SU-DHL-6 (cell line): ENCODE measurements at regions not wholly inside any gene's neighbourhood (a gene's known extent, or its start where the extent isn't known, plus 50 kb on each side); places are given as distances from the start of the nearest gene placed in this dataset.

Experiments
- H2AFZ ChIP-seq: fragments of 200-600 bp; sonication (generic); 2 replicates; pipeline ENCODE4 v1.6.1; 2014; ENCODE audit warnings: low read depth, mild to moderate bottlenecking, moderate library complexity, mixed read lengths, antibody characterized with exemption, low read length; ENCODE audit not compliant: severe bottlenecking
- H3F3A ChIP-seq: fragments of 200-600 bp; shearing (Covaris generic); 2 replicates; pipeline ENCODE4 v1.6.0; 2016; ENCODE audit warnings: antibody characterized with exemption, mild to moderate bottlenecking; ENCODE audit not compliant: insufficient read depth
- H3K27ac ChIP-seq: fragments of 200-600 bp; sonication (generic); 2 replicates; pipeline ENCODE4 v1.5.1; 2016; ENCODE audit warnings: low read depth, mild to moderate bottlenecking, low read length, moderate library complexity, mixed read lengths
- H3K27me3 ChIP-seq: fragments of 200-600 bp; sonication (generic), shearing (Covaris generic); 2 replicates; pipeline ENCODE4 v1.6.0; 2014; ENCODE audit warnings: mild to moderate bottlenecking, low read length
- H3K36me3 ChIP-seq: fragments of 200-600 bp; sonication (generic); 2 replicates; pipeline ENCODE4 v1.6.1; 2014; ENCODE audit warnings: mild to moderate bottlenecking, low read length, mixed read lengths
- H3K4me2 ChIP-seq: fragments of 300-600, 200-600 bp; shearing (Covaris generic), sonication (generic); 2 replicates; pipeline ENCODE4 v1.6.0; 2014; ENCODE audit warnings: low read length, low read depth, mild to moderate bottlenecking; ENCODE audit not compliant: poor library complexity, severe bottlenecking
- H3K4me3 ChIP-seq: fragments of 200-600 bp; sonication (generic); 2 replicates; pipeline ENCODE4 v1.5.1; 2014; ENCODE audit warnings: antibody characterized with exemption, low read length, mild to moderate bottlenecking, mixed read lengths; ENCODE audit not compliant: insufficient read depth, poor library complexity, severe bottlenecking
- H3K79me2 ChIP-seq: fragments of 200-600 bp; sonication (generic); 2 replicates; pipeline ENCODE4 v1.6.1; 2014; ENCODE audit warnings: mild to moderate bottlenecking, low read length, moderate library complexity; ENCODE audit not compliant: insufficient read depth
- H3K9ac ChIP-seq: fragments of 200-600 bp; sonication (generic); 2 replicates; pipeline ENCODE4 v1.7.0; 2014; ENCODE audit warnings: mild to moderate bottlenecking, low read length
- H3K9me2 ChIP-seq: fragments of 200-600 bp; sonication (generic); replicated peaks from 2 replicates; pipeline ENCODE4 v1.6.1; 2014; ENCODE audit warnings: low read length; ENCODE audit not compliant: insufficient read depth
- H3K9me3 ChIP-seq: fragments of 200-600 bp; sonication (generic); 2 replicates; pipeline ENCODE4 v1.6.1; 2014; ENCODE audit warnings: low read length, mixed read lengths; ENCODE audit not compliant: insufficient read depth
- H4K20me1 ChIP-seq: fragments of 200-600 bp; sonication (generic); 2 replicates; pipeline ENCODE4 v1.6.1; 2014; ENCODE audit warnings: low read depth, mild to moderate bottlenecking, antibody characterized with exemption, low read length, moderate library complexity, mixed read lengths
- EZH2phosphoT487 ChIP-seq: fragments of 200-600 bp; sonication (generic), shearing (Covaris generic); conservative IDR thresholded peaks from 2 replicates; pipeline ENCODE4 v1.6.1; 2018; ENCODE audit warnings: mild to moderate bottlenecking, antibody characterized with exemption, low read length, moderate library complexity, mixed read lengths
- TF ChIP-seq, protein P1 (sequence below): fragments of 200-600 bp; sonication (generic); IDR thresholded peaks from one replicate; pipeline ENCODE4 v1.5.1; 2017; ENCODE audit warnings: antibody characterized with exemption, mild to moderate bottlenecking, low read length, moderate library complexity; ENCODE audit not compliant: insufficient read depth, poor library complexity, severe bottlenecking

DNA sequence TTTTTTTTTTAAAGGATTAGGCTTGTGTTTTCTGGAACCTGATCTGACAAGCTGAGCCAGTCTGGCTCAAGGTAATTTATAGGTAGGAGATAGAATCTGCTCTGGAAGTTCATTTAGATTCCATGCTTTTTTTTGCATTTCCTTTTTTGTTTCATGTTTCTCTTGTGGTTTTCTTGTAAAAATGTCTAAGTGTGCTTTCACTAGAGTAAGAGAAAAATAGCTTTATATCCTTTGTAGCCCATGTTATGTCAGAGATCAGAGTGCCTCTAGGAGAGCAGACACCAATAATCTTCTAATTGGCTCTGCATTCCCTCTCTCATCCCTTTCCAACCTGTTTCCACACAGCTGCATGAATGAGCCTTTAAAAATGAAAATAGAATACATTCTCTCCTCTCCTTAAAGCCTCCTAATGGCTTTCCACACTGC, 389.8 kb upstream of the KCNMB2 start:
- Histone ChIP-seq H3K9ac (no peak overlapping the region), H3K36me3 (no peaks in the 10 kb centered on the region), H3K9me3 (no peaks in the 10 kb centered on the region), H3K4me2 (no peak overlapping the region), H2AFZ (no peak overlapping the region), H3K79me2 (no peaks in the 10 kb centered on the region), H4K20me1 (no peaks in the 10 kb centered on the region), H3F3A (no peaks in the 10 kb centered on the region), H3K27ac (no peak overlapping the region), H3K27me3 (no peaks in the 10 kb centered on the region), H3K9me2 (no peaks in the 10 kb centered on the region), H3K4me3 (no peak overlapping the region)
- TF ChIP-seq EZH2phosphoT487: no peak
- TF ChIP-seq, protein P1, sequence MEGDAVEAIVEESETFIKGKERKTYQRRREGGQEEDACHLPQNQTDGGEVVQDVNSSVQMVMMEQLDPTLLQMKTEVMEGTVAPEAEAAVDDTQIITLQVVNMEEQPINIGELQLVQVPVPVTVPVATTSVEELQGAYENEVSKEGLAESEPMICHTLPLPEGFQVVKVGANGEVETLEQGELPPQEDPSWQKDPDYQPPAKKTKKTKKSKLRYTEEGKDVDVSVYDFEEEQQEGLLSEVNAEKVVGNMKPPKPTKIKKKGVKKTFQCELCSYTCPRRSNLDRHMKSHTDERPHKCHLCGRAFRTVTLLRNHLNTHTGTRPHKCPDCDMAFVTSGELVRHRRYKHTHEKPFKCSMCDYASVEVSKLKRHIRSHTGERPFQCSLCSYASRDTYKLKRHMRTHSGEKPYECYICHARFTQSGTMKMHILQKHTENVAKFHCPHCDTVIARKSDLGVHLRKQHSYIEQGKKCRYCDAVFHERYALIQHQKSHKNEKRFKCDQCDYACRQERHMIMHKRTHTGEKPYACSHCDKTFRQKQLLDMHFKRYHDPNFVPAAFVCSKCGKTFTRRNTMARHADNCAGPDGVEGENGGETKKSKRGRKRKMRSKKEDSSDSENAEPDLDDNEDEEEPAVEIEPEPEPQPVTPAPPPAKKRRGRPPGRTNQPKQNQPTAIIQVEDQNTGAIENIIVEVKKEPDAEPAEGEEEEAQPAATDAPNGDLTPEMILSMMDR: no peak

DNA sequence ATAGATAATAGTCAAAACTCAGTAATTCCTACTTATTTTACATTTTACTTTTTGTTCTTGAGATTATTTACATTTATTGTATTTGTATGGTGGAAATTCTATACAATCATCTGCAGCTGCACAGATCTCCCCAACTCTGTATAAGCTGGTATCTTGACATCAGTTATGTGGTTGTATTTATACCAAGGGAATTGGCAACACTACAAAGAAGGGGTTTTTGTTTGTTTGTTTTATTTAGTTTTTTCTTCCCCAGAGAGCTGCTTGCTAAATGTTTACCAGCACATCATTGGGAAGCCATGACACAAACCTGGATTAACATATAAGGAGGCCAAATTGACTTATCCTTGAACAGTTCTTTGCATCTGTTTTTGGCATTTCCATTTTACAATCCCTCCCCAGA, 389.2 kb upstream of the KCNMB2 start:
- Histone ChIP-seq H3K4me3 (no peak overlapping the region), H2AFZ (no peak overlapping the region), H3F3A (no peaks in the 10 kb centered on the region), H3K9me3 (no peaks in the 10 kb centered on the region), H3K4me2 (no peak overlapping the region), H3K36me3 (no peaks in the 10 kb centered on the region), H3K27me3 (no peaks in the 10 kb centered on the region), H3K9me2 (no peaks in the 10 kb centered on the region), H3K27ac (no peak overlapping the region), H4K20me1 (no peaks in the 10 kb centered on the region), H3K9ac (no peak overlapping the region), H3K79me2 (no peaks in the 10 kb centered on the region)
- TF ChIP-seq EZH2phosphoT487: no peak
- TF ChIP-seq, protein P1: no peak

DNA sequence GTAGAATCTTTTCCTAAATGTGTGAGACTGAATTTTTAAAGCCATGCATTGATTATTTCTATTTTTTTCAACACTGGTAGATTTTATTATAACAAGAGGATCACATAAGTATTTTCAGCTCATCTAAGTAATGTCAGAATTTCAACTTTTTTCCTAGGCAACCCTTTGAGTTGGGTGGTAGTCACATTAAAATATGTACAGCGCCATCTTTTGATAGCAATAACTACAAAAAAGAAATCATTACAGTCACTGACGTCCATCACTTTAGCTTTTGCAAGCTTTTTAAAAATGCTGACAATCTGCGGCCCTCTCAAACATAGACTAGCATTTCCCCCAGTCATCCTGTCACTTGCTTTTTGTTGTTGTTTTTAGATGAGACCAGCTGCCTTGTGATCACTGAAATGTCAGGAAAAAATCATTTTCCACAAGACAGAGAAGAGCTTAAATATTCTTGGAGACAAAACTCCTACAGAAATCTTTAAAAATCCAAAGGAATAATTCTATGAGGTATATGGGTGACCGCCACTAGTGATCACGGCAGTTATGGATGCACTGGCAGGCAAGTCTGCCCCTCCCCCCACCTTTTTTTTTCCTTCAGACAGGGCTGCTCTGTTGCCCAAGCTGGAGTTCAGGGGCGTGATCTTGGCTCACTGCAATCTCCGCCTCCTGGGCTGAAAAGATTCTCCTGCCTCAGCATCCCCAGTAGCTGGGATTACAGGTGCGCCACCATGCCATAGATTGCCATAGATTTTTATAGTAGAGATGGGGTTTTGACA, 384.0 kb upstream of the KCNMB2 start:
- H2AFZ ChIP-seq: no peak overlapping the region
- H3K9me2 ChIP-seq: no peaks in the 10 kb centered on the region; the same call in 1 of the 2 replicates

DNA sequence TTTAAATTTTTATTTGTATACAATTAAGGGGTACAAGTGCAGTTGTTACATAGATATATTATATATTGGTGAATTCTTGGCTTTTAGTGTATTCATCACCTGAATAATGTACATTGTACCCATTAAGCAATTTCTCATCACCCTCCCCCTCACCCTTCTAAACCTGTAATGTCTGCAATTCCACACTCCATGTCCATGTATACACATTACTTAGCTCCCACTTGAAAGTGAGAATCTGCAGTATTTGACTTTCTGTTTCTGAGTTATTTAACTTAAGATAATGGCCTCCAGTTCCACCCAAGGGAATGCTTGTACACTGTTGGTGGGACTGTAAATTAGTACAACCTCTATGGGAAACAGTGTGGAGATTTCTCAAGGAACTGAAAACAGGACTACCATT, 383.2 kb upstream of the KCNMB2 start:
- no peak overlapping the region for H2AFZ ChIP-seq
- H3K9me3 ChIP-seq: no peaks in the 10 kb centered on the region
- no peaks in the 10 kb centered on the region for H4K20me1 ChIP-seq
- no peak overlapping the region for H3K4me3 ChIP-seq
- H3K9ac ChIP-seq: no peak overlapping the region
- H3K79me2 ChIP-seq: no peaks in the 10 kb centered on the region
- no peaks in the 10 kb centered on the region for H3F3A ChIP-seq
- no peaks in the 10 kb centered on the region for H3K36me3 ChIP-seq
- no peaks in the 10 kb centered on the region; the same call in 1 of the 2 replicates for H3K9me2 ChIP-seq
- H3K27ac ChIP-seq: no peak overlapping the region
- H3K4me2 ChIP-seq: no peak overlapping the region
- H3K27me3 ChIP-seq: no peaks in the 10 kb centered on the region
- no peak for TF ChIP-seq EZH2phosphoT487
- TF ChIP-seq, protein P1: no peak

More for the DNA sequence above, 384.0 kb upstream of the KCNMB2 start:
- Histone ChIP-seq H3K27ac (no peak overlapping the region), H3K27me3 (no peaks in the 10 kb centered on the region), H3K4me3 (no peak overlapping the region), H3K79me2 (no peaks in the 10 kb centered on the region), H3F3A (no peaks in the 10 kb centered on the region), H4K20me1 (no peaks in the 10 kb centered on the region), H3K4me2 (no peak overlapping the region), H3K9ac (no peak overlapping the region), H3K9me3 (no peaks in the 10 kb centered on the region), H3K36me3 (no peaks in the 10 kb centered on the region)
- no peak for TF ChIP-seq EZH2phosphoT487
